Fibroblast of skin of back (primary cell): ENCODE measurements at regions not wholly inside any gene's neighbourhood (a gene's known extent, or its start where the extent isn't known, plus 50 kb on each side); places are given as distances from the start of the nearest gene placed in this dataset.
A peak's percentile ranks its signal among the peaks of the same experiment; 100 is the strongest.
"Not testable (repeated sequence)": the region's sequence is repeated elsewhere in the genome, so short reads cannot be mapped to it uniquely, and the experiment has no call there.

Experiments
- DNase-seq: peaks from one replicate; pipeline ENCODE4 v3.0.0-alpha.2; 2013

DNA sequence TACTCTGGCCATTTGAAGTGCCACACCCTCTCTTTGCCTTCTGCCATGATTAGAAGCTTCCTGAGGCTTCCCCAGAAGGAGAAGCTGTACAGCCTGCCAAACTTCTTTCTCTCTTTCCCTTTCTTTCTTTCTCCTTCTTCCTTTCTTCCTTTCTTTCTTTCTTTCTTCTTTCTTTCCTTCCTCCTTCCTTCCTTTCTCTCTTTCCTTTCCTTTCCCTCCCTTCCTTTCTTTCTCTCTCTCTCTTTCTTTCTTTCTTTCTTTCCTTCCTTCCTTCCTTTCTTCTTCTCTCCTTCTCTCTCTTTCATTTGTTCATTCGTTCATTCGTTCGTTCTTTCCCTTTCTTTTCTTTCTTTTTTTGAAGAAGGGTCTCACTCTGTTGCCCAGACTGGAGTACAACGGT is 931.0 kb downstream of the TTLL7 start:
- no peak for DNase-seq

DNA sequence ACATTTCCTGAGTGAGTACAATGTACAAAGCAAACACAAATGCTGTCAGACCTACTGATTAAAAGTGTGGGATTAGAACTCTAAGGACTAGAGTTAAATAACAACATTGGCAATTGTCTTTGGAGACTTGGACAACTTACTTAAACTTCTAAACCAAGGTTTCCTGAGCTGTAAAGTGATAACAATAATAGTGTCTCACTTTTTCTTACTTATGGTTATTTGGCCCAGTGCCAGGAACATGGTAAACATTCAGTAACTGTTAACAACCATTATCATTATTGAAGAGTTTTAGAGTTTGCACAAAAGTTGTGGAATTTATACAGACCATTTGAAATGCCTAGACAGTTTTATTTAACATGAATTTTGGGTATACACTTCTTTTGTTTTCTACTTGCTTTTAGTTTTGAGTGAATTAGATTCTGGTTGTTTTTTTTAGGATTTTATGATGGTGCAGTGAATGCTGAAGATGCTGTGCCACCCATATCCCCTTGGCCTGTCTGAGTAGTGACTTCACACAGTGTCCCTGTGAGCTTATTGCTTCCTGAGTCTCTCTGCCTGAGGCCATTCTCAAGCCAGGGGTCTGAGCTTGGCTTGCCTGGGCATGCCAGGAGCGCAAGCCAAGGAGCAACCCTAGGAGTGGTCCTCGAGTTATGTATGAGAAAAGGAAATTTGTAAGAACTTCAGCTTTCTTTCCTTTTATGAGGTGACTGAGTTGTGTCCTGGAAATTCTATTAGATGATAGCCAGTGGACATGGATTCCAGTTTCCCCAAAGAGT is 932.8 kb downstream of the TTLL7 start:
- no peak for DNase-seq

DNA sequence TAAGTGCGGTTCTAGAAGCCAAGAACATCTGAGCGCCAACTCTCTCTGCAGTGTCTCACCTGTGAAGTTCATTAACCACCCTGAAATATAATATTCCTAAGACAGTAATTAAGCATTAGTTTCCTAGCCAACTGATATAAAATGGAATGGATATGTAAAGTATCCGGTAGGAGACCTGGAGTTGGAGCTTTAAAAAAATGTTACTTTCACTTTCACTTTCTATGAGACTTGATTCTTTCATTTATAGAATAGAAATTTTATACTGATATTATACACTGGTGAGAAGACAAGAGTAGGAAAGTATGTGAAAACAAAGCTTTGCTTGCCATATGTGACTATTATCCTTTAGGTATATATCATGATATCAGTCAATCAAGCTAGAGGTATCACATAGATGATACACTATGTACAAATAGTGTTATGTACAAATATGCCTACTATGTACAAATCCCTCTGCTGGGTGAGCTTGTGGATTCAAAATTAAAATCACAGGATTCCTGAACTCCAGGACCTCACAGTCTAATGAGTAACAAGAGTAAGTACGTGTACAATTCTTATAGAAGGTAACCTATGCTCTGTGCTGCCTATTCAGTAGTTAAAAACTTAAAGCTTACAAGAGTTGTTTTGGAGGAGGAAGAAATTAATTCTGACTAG is 934.2 kb downstream of the TTLL7 start:
- no peak for DNase-seq

DNA sequence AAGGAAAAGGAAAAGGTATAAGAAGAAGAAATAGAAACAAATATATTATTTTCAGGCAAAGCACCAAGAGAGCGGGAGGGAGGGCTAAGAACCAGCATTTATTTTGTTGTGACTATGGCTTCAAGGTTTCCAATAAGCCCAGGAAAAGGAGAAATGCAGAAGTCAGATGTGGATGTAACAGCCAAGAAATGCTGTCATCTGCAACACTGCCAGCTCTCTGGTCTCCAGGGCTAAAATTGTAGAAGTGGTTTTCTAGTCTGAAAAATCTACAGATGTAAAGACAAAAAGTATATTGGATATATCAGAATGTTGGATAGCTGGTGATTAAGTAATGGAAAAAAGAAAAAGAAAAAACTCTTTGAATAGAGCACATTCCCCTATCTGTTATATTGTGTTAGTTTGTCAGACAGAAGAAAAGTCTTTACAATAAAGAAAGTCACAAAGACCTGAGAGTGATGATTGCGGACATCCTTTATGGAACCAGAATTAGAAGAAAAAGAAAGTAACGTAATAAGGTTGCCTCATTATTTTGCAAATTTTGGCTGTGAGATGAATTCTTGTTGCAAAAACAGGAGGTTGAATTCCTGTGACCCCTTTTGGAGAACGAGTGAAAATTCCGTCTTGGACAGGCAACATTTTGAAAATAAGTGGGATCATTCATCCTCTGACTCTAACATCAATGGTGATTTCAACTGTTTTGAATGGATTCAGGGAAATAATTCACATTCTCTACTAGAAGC is 938.1 kb downstream of the TTLL7 start:
- no peak for DNase-seq

DNA sequence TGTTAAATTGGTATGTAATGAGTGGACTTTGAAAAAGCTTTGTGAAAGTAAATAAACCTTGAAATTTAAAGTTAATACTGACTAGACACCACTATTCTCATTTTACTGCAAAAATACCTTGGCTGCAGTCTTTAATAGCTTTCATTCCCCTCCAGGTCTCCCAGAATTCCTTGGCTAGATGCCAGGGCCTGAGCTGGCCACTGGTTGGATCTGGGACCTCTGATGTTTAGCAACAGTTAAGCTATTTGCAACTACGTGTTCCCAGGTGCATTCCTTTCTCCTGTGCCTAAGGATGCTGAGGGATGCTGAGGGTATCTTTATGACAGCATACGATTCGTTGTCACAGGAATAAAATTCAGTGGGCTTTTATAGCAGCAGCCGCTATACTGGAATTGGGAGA is 938.7 kb downstream of the TTLL7 start:
- no peak for DNase-seq

DNA sequence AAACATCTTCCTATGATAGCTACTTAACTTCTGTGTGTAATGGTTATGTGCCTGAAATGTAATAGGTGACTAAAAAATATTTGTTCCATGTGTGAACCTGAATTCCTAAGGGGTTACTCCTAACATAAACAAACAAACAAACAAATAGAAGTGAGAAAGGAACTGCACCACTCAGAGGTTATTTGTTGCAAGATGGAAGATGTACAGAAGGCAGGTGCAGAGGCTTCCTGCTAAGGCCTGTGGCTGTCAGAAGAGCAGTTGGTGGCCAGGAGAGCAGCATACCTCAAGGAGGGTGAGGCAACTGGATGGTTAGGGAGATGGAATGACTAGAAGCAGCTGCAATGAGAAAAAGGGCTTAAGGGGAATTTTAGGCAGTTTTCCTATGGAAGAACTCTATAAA is 940.6 kb downstream of the TTLL7 start:
- no peak for DNase-seq

DNA sequence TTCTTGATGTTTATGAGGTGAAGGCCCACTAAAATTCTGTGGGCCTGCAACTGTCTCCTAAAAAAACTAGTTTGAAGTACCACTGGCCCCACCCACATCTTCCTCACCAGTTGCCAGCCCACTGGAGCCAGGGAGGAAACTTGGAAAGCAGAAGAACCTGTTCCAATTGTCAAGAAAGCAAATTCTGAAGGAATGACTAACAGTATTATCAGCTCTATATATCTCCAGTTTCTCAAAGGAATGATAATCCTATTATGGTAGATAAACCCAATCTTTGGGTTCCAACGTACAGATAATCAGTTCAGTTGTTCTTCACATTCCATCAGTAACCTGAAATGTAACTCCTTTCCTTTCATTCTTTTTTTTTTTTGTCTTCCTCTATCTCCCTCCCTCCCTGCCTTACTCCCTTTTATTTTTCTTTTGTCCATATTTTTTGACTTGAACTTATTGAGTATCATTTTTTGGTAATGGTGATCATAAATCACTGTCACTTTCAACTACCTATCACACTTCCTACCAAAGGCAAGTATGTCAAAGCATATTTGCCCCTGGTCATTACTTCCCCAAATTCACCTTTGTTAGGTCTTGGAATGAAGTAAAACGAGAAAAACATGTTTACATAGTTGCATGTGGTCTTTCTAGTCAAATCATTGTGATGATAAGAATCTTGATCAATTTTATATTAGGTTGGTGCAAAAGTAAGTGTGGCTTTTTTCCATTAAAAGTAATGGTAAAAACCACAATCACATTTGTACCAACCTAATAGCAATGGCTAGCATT is 943.4 kb downstream of the TTLL7 start:
- no peak for DNase-seq

DNA sequence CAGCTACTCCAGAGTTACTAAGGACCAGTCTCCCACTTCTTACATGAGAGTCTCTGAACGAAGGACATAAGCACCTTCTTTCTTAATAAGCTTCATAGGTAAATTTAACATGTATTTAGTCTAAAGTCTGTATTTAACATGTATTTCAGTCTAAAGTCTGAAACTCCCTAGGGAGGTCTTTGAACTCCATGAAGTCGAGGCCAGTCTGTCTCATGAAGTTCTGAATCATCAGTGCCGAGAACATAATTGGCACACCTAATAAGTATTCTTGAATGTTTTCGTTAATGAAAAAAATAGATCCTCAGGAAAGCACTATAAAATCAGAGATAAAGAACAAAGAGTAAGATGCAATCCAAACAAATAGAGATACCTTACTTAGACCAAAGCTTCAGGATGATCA is 945.5 kb downstream of the TTLL7 start:
- DNase-seq: no peak

DNA sequence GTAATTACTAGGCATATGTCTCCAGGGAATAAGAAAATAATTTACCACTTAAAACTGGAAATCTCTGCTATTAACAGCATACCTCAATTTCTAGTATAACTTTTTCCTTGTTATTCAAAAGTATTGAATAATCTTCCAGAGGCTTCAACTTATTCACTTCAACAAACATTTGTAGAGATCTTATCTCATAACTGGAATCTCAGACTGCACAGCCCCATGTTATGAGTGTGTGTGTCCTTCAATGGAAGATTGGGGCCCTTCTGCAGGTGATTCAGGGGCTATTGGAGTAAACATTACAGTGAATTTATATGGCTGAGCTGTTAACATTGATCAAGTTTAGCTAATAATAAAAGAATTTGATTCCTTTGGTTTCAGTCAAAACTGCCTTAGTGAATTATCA is 946.1 kb downstream of the TTLL7 start:
- no peak for DNase-seq

DNA sequence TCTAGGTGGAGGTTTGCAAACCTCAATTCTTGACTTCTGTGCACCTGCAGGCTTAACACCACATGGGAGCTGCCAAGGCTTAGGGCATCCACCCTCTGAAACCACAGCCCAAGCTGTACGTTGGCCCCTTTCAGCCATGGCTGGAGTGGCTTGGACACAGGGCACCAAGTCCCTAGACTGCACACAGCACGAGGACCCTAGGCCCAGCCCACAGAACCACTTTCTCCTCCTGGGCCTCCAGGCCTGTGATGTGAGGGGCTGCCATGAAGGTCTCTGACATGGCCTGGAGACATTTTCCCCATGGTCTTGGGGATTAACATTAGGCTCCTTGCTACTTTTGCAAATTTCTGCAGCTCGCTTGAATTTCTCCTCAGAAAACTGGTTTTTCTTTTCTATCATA is 947.9 kb downstream of the TTLL7 start:
- DNase-seq: not testable (repeated sequence)

DNA sequence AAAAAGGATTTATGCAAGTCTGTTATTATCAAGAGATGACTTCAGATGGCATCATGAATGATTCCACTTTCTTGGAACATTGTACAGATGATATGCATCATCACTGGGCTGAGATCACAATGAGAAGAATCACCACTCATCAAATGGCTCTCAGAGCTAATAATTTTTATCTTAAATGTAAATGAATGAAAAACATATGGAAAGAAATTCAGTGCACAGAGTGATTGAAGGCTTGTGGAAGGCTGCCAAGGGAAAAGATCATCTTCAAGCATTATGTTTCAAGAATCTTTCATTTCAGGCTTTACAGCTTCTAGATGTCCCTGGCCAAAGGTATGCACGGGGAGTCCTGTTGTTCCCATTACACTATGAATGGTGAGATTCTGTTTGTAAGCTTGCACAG is 955.7 kb downstream of the TTLL7 start:
- no peak for DNase-seq

DNA sequence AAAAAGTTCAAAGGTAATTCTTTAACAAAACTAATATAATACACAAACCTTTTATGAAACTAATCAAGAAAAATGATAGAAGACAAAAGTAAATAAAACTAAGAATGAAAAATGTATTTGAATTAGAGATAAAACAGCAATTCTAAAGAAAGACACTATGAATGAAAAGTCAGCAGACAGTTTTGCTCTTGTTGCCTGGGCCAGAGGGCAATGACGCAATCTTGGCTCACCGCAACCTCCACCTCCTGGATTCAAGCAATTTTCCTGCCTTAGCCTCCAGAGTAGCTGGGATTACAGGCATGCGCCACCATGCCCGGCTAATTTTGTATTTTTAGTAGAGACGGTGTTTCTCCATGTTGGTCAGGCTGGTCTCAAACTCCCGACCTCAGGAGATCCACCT is 959.8 kb downstream of the TTLL7 start:
- not testable (repeated sequence) for DNase-seq

DNA sequence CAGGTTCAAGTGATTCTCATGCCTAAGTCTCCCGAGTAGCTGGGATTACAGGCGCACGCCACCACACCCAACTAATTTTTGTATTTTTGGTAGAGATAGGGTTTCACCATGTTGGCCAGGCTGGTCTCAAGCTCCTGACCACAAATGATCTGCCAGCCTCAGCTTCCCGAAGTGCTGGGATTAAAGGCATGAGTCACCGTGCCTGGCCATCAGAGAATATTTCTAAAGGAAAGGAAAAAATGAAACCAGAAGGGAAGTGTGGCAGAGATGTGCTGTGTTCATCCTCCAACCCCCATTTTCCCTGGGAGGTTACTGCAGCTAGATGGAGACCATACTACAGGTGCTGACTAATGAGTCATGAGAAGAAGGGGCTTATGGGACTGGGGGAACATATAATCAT is 964.1 kb downstream of the TTLL7 start:
- DNase-seq: peak; percentile 64

DNA sequence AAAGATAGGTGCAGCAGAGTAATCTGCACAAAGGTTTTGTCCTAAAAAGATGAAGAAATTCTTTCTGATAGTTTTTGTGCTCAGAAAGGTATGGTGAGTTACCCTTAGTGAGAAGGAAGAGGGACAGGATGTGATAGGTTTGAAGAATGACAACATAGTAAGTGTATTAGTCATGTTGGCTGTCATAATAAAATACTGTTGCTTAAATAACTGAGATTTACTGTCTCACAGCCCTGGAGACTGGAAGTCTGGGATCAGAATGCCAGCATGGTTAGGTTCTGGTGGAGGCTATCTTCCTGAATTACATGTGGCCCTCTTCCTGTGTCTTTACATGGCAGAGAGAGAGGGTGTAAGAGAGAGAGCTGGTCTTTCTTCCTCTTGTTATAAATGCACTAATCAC is 965.2 kb downstream of the TTLL7 start:
- peak; percentile 83 for DNase-seq

DNA sequence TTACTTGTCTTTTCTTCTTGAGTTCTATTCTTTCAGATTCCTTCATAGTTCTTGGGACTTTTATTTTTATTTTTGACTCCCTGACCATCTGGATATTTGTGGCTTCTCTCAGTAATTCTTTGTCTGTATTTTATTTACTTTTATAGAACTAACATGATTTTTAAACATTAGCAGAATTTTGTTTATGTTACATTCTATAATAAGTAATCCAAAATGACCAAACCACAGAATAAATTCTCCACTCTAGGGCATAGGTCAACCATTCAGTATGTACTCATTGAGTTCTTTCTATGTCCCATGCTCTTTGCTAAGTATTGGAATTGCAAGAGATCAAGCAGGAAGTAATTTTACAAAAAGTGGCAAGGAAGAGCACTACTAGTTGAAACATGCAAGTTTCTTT is 969.0 kb downstream of the TTLL7 start:
- peak; percentile 51 for DNase-seq

DNA sequence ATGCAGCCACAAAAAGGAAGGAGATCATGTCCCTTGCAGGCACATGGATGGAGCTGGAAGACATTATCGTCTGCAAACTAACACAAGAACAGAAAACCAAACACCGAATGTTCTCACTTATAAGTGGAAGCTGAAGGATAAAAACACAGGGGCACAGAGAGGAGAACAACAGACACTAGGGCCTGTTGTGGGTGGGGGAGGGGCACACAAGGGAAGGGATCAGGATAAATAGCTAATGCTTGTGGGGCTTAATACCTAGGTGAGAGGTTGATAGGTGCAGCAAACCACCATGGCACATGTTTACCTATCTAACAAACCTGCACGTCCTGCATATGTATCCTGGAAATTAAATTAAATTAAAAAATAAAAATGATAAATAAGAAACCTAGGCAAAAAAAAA is 969.9 kb downstream of the TTLL7 start:
- DNase-seq: no peak

DNA sequence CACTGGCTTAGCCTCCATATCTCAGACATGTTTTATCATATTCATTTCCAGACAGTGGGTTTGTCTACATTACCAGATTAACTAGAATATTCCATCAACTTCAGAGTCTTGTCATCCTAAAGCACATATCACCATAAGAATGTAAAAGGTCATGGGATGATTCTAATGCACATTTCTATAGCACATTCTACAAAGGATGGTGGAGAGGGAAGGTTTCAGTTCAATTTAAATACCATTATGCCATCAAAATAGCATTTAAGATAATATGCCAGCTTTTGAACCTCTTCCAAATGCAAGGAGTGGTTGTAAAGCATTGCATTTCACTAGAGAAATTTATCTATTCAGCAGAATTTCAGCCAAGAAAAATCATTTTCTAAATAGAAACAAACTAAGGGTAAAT is 970.5 kb downstream of the TTLL7 start:
- DNase-seq: no peak

DNA sequence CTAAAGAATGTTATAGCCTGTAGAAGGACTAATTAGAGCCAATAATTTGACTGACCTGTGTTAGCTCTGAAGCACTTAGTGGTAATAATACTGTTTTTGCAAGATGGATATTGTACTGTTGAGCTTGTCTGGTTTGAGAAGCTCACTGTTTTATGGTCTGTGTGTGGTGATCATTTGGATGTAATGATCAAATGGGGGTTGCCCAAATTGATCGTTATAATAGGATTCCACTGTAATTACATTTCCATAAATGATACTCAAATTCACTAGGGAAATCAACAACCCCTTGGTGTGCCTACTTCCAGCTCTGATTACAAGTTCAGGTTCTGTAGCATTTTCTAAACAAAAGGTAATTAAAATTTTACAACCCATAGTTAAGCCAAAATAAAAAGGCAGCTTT is 971.4 kb downstream of the TTLL7 start:
- DNase-seq: no peak

DNA sequence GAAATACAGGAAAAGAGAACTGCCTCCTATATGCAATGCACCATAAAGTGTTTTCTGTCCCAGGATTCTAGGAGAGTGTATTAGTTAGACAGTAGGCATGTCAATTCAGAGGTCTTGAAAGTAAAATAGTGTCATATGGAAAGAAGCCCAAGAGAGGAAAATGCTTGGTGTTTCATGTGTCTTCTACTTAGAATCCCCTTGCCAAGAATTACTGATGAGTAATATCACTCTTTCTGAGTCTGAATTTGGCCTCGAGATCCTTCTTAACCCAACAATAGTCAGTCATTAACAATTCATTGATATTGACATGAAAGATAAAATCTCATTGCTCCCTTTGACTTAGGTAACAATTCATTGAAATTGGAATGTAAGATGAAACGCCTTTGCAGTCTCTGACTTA is 972.2 kb downstream of the TTLL7 start:
- peak; percentile 52 for DNase-seq

DNA sequence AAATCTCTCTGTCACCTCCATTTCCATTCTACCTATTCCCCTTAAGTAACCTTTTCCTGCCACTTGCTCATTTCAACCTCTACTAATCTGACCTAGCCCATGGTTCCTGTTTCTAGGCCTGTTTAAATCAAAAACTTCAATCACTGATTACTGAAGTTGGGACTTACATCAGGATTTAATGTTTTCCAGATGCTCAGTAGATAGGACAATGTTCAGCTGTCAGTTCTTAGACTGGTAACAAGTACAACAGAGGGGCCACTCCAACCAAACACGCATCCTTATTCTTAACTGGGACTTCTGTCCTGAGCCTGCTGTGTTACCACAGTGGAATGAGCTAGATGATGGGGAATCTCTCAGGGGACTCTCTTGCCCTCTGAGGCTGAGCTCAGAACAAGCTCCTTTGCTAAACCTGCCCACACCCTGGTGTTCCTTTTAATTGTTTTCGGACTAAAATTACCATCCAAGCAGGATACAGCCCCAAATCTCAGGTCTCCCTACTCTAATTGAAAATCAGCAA is 974.6 kb downstream of the TTLL7 start:
- DNase-seq: no peak

DNA sequence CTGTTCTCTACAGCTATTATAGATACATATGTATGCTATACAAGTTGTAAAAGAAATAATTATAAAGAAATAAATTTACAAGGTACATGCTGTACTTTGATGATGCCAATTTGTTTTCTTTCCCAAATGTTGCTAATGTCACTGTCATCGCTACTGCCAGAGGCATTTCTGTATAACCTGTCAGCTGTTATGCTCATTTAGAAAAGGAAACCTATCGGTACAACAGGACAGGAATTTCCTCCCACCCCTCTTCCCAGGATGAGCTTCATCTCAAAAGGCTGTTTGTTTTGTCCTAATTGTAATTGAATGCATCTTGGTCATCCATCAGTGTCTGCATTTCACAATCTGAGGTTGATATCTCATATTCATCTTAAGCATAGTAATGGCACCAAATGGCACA is 975.7 kb downstream of the TTLL7 start:
- no peak for DNase-seq

DNA sequence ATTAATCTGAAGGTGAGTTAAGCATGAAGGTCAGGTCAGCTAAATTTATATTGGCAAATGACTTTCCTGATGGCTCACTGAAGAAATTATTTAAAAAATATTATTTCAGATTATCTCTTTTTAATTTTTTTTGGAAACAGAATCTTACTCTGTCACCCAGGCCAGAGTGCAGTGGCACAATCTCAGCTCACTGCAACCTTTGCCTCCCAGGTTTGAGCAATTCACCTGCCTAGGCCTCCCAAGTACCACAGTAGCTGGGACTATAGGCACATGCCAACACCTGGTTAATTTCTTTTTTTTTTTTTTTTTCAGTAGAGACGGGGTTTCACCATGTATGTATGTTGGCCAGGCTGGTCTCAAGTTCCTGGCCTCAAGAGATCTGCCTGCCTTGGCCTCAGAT is 976.7 kb downstream of the TTLL7 start:
- no peak for DNase-seq

DNA sequence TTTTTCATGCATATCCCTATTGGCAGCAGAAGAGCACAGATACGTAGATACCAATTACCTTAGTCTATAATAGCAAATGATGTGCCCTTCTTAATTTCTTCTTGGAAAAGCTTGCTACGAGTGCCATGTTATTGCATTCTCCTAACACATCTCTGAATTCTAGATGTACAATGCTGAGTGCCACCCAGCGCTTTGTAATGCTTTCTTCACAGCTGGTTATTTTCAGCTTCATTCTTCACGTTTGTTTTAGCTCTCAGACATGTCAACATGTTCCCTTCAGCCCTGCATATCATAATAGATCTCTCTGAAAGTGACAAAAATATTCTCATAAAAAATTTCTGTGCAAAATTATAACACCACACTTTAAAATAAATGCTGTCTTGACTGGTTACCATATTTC is 981.2 kb downstream of the TTLL7 start:
- DNase-seq: no peak
